ENCODE measurements at regions not wholly inside any gene's neighbourhood (a gene's known extent, or its start where the extent isn't known, plus 50 kb on each side); places are given as distances from the start of the nearest gene placed in this dataset.

GRCh38 chr7:42489299-42489698 lies 252.3 kb upstream of the GLI3 start:
- no peak for DNase-seq
- peaks cover 4% of the 10 kb centered on the region for H3K4me1 Mint-ChIP-seq (ENCODE audit: low read depth)
- intact Hi-C loops (cut with micrococcal nuclease): no loop called here
- no peak overlapping the region for H3K27ac Mint-ChIP-seq
- H3K36me3 Mint-ChIP-seq (ENCODE audit: low read depth): no peaks in the 10 kb centered on the region
- TF ChIP-seq, protein P1, sequence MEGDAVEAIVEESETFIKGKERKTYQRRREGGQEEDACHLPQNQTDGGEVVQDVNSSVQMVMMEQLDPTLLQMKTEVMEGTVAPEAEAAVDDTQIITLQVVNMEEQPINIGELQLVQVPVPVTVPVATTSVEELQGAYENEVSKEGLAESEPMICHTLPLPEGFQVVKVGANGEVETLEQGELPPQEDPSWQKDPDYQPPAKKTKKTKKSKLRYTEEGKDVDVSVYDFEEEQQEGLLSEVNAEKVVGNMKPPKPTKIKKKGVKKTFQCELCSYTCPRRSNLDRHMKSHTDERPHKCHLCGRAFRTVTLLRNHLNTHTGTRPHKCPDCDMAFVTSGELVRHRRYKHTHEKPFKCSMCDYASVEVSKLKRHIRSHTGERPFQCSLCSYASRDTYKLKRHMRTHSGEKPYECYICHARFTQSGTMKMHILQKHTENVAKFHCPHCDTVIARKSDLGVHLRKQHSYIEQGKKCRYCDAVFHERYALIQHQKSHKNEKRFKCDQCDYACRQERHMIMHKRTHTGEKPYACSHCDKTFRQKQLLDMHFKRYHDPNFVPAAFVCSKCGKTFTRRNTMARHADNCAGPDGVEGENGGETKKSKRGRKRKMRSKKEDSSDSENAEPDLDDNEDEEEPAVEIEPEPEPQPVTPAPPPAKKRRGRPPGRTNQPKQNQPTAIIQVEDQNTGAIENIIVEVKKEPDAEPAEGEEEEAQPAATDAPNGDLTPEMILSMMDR (IDR thresholded peaks at IDR 0.05): no peak
- CTCF ChIA-PET: no interaction called here
- H3K27me3 Mint-ChIP-seq: peaks cover 10% of the 10 kb centered on the region
- no peak for ATAC-seq
- H3K9me3 Mint-ChIP-seq: no peaks in the 10 kb centered on the region
- no peak overlapping the region for H3K4me3 Mint-ChIP-seq
- POLR2A ChIA-PET: no interaction called here

DNA sequence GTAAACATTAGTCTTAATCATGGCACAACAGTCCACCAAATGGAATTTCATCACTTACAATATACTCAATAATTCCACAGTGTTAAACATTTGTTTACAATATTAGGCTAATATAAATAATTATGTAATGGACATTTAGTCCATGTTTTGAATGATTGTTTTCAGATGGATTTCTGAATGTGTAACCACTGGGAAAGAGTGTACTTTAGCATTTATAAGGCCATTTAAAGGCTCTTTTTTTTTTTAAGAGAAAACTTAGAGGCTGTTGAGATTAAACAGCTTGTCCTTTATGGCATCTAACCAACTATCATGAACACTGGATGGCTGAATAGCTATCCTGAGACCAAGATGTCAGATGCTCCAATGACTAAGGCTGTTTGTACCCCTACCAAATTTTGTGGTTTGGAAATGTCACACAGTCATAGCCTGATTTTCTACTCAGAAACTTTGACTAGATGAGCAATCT lies 248.3 kb upstream of the GLI3 start:
- Mint-ChIP-seq H3K9me3 (no peaks in the 10 kb centered on the region), H3K4me3 (no peak overlapping the region), H3K36me3 (ENCODE audit: low read depth) (no peaks in the 10 kb centered on the region), H3K27ac (no peak overlapping the region), H3K4me1 (ENCODE audit: low read depth) (no peaks in the 10 kb centered on the region), H3K27me3 (peaks cover 9% of the 10 kb centered on the region)
- TF ChIP-seq, protein P1 (IDR thresholded peaks at IDR 0.05): no peak
- ChIA-PET POLR2A (no interaction called here), CTCF (no interaction called here)
- ATAC-seq: no peak
- intact Hi-C loops (cut with micrococcal nuclease): no loop called here
- no peak for DNase-seq

- TF ChIP-seq, protein P1 (IDR thresholded peaks at IDR 0.05): no peak
- POLR2A ChIA-PET: no interaction called here
- intact Hi-C loops (cut with micrococcal nuclease): no loop called here
- H3K27me3 Mint-ChIP-seq: peaks cover 9% of the 10 kb centered on the region
- H3K9me3 Mint-ChIP-seq: no peaks in the 10 kb centered on the region
- no peaks in the 10 kb centered on the region for H3K4me1 Mint-ChIP-seq (ENCODE audit: low read depth)
- no peaks in the 10 kb centered on the region for H3K36me3 Mint-ChIP-seq (ENCODE audit: low read depth)
- ATAC-seq (no peak), DNase-seq (no peak)
- no peak overlapping the region for H3K27ac Mint-ChIP-seq
- CTCF ChIA-PET: interaction anchor here (1.6 kb wide), 1 partner anchor 10 kb away, joined by 3 read pairs; no protein-coding TSS in a partner anchor
- no peak overlapping the region for H3K4me3 Mint-ChIP-seq
Observed at GRCh38 chr7:42483886-42484285, 246.9 kb upstream of the GLI3 start.

- no peak for ATAC-seq
Observed at GRCh38 chr7:42479816-42480633, 243.0 kb upstream of the GLI3 start.

GRCh38 chr7:42479452-42479815 lies 242.4 kb upstream of the GLI3 start:
- TF ChIP-seq, protein P1 (IDR thresholded peaks at IDR 0.05): no peak
- intact Hi-C loops (cut with micrococcal nuclease): no loop called here
- H3K27ac Mint-ChIP-seq: no peak overlapping the region
- no peaks in the 10 kb centered on the region for H3K4me1 Mint-ChIP-seq (ENCODE audit: low read depth)
- ChIA-PET CTCF (no interaction called here), POLR2A (no interaction called here)
- no peak overlapping the region for H3K4me3 Mint-ChIP-seq
- no peak for DNase-seq
- peaks cover 2% of the 10 kb centered on the region for H3K9me3 Mint-ChIP-seq
- ATAC-seq: no peak
- H3K27me3 Mint-ChIP-seq: peaks cover 9% of the 10 kb centered on the region
- H3K36me3 Mint-ChIP-seq (ENCODE audit: low read depth): no peaks in the 10 kb centered on the region

More at GRCh38 chr7:42479816-42480633, 243.0 kb upstream of the GLI3 start:
- Mint-ChIP-seq H3K4me1 (ENCODE audit: low read depth) (no peaks in the 10 kb centered on the region), H3K27me3 (peaks cover 9% of the 10 kb centered on the region), H3K9me3 (no peaks in the 10 kb centered on the region), H3K4me3 (no peak overlapping the region), H3K36me3 (ENCODE audit: low read depth) (no peaks in the 10 kb centered on the region), H3K27ac (no peak overlapping the region)
- intact Hi-C loops (cut with micrococcal nuclease): no loop called here
- POLR2A ChIA-PET: no interaction called here
- TF ChIP-seq, protein P1 (IDR thresholded peaks at IDR 0.05): no peak
- CTCF ChIA-PET: no interaction called here
- DNase-seq: no peak

All from activated CD8-positive, alpha-beta T cell treated with anti-CD3 and anti-CD28 coated beads for 36 hours (primary cell).